HEK293 (cell line): ENCODE measurements at regions not wholly inside any gene's neighbourhood (a gene's known extent, or its start where the extent isn't known, plus 50 kb on each side); places are given as distances from the start of the nearest gene placed in this dataset.

Experiments
- REST ChIP-seq: fragments of 450-650 bp; formaldehyde crosslinking; IDR thresholded peaks from 2 replicates; pipeline ENCODE4 v1.5.1; 2016; ENCODE audit warnings: missing biosample characterization, missing genetic modification characterization
- SETDB1 ChIP-seq: IDR thresholded peaks from one replicate; pipeline ENCODE4 v1.6.1; 2017; ENCODE audit warnings: mild to moderate bottlenecking, low read length, moderate library complexity, mixed read lengths; ENCODE audit not compliant: insufficient read length

GRCh38 chr15:58332676-58333400 is 99.0 kb upstream of the LIPC start:
- TF ChIP-seq REST (tag by site-specific recombination) (no peak), SETDB1 (no peak)
